GM12865 (cell line): ENCODE measurements at regions not wholly inside any gene's neighbourhood (a gene's known extent, or its start where the extent isn't known, plus 50 kb on each side); places are given as distances from the start of the nearest gene placed in this dataset.
A peak's percentile ranks its signal among the peaks of the same experiment; 100 is the strongest.

Experiments
- DNase-seq: peaks from one replicate; pipeline ENCODE4 v3.0.0; 2010; ENCODE audit warnings: low read depth
- H3K4me3 ChIP-seq: 2 replicates; pipeline ENCODE4 v1.5.1; 2011; ENCODE audit warnings: mild to moderate bottlenecking, low read depth, low read length, control low read depth
- TF ChIP-seq, protein P1 (sequence below): IDR thresholded peaks from 2 replicates; pipeline ENCODE4 v1.5.1; 2011; ENCODE audit warnings: low read length, control low read depth, low read depth, inconsistent platforms; ENCODE audit not compliant: insufficient read depth; ENCODE audit errors: missing control alignments

DNA sequence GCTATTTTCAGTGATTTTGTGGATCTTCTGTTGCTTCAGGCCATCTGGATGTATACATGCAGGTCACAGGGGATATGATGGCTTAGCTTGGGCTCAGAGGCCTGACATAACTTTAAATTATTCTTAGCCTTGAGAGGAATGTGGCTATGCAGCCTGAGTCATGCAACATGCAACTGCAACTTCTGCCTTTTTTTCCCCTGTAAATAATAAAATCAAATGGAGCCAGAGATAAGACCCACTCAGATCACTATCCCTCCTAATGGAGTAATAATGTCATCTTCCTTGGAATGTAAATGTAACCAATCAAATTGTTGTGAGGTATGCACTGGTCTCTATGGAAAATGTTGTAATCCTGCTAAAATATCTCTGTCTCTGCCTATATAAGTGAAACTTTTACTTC lies 54.9 kb downstream of the MAGEB17 start:
- TF ChIP-seq, protein P1, sequence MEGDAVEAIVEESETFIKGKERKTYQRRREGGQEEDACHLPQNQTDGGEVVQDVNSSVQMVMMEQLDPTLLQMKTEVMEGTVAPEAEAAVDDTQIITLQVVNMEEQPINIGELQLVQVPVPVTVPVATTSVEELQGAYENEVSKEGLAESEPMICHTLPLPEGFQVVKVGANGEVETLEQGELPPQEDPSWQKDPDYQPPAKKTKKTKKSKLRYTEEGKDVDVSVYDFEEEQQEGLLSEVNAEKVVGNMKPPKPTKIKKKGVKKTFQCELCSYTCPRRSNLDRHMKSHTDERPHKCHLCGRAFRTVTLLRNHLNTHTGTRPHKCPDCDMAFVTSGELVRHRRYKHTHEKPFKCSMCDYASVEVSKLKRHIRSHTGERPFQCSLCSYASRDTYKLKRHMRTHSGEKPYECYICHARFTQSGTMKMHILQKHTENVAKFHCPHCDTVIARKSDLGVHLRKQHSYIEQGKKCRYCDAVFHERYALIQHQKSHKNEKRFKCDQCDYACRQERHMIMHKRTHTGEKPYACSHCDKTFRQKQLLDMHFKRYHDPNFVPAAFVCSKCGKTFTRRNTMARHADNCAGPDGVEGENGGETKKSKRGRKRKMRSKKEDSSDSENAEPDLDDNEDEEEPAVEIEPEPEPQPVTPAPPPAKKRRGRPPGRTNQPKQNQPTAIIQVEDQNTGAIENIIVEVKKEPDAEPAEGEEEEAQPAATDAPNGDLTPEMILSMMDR, result no peak
- no peak for DNase-seq
- H3K4me3 ChIP-seq, result no peak overlapping the region

GRCh38 chrX:16223385-16223784 lies 56.1 kb downstream of the MAGEB17 start:
- no peak overlapping the region for H3K4me3 ChIP-seq
- no peak for DNase-seq
- TF ChIP-seq, protein P1, result no peak

GRCh38 chrX:16239211-16239610 lies 71.9 kb downstream of the MAGEB17 start:
- TF ChIP-seq, protein P1, result no peak
- peak; percentile 53 for DNase-seq
- no peak overlapping the region for H3K4me3 ChIP-seq

DNA sequence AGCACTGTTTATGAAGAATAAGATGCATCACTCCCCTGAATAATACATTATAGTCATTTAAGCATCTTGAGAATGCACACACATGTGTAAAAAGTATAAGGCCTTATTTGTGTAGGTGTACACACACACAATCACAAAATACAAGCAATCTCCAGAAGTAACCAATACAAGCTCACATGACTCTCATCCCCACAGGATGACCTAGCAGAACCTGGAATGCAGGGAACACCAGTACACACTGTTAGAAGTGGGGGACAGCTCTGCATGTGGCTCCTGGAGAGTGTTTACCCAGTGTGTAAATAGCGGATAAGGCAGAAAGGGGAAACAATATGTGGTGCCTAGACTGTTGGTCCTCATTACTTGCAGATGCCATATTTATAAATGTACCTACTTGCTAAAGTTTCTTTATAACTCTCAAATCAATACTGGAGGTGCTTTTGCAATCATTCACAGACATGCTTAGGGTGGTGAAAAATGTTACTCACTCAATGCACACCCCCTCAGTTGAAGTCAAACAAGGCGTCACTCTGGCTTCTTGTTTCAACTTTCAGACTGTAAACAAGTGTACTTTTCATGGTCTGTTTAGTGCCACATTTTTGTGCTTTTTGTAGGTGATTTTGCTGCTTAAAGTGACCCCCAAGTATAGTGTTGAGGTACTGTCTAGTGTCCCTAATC lies 73.1 kb downstream of the MAGEB17 start:
- no peak overlapping the region for H3K4me3 ChIP-seq
- no peak for DNase-seq
- TF ChIP-seq, protein P1, result no peak

GRCh38 chrX:16240968-16241367 lies 73.7 kb downstream of the MAGEB17 start:
- H3K4me3 ChIP-seq, result no peak overlapping the region
- DNase-seq, result no peak
- TF ChIP-seq, protein P1, result no peak

DNA sequence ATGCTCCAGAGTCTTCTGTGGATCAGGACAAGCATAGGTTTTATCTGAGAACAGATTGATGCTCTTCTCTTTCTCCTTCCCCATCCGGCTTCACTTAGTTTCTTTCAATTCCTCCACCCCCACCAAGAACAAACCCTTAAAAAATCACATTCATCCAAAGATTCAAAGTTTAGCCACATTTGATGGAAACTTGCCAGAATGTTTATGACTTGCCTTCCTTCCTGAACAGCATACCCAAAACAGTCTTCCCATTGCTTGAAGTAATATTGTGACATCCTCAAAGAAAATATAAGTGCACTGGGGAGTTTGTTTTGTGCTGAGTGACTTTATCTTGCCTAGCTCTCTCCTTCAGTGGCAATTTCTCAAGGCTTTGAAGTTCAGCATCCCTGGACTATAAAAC lies 83.0 kb downstream of the MAGEB17 start:
- TF ChIP-seq, protein P1, result no peak
- no peak overlapping the region for H3K4me3 ChIP-seq
- DNase-seq, result no peak

GRCh38 chrX:16251782-16252181 lies 84.5 kb downstream of the MAGEB17 start:
- TF ChIP-seq, protein P1, result no peak
- no peak for DNase-seq
- H3K4me3 ChIP-seq, result no peak overlapping the region
